ENCODE measurements at regions not wholly inside any gene's neighbourhood (a gene's known extent, or its start where the extent isn't known, plus 50 kb on each side); places are given as distances from the start of the nearest gene placed in this dataset.

- Histone ChIP-seq H3K79me1 (ENCODE audit: low read length) (no peaks in the 10 kb centered on the region), H2BK120ac (ENCODE audit: insufficient read depth, low read length, poor library complexity) (no peak overlapping the region), H2BK5ac (ENCODE audit: low read depth, low read length, poor library complexity) (no peak overlapping the region), H3K4me2 (ENCODE audit: low read length) (no peak overlapping the region), H2BK12ac (ENCODE audit: low read length) (no peak overlapping the region), H3K27ac (ENCODE audit: low read depth, low read length) (no peak overlapping the region), H3K4me3 (ENCODE audit: low read depth, low read length) (no peak overlapping the region), H3K23ac (ENCODE audit: low read length) (no peak overlapping the region), H3K79me2 (ENCODE audit: control insufficient read depth, insufficient read depth, low read length, poor library complexity) (no peaks in the 10 kb centered on the region), H3K9me3 (ENCODE audit: insufficient read depth, low read depth, low read length) (no peaks in the 10 kb centered on the region), H4K91ac (ENCODE audit: low read depth, low read length) (no peak overlapping the region), H4K8ac (ENCODE audit: low read depth, low read length) (no peak overlapping the region), H4K12ac (ENCODE audit: low read depth, low read length) (no peak overlapping the region), H2AFZ (ENCODE audit: insufficient read depth, low read length, poor library complexity) (no peak overlapping the region), H3K4ac (ENCODE audit: low read depth, low read length) (no peak overlapping the region), H3K27me3 (ENCODE audit: insufficient read depth, low read length) (no peaks in the 10 kb centered on the region), H3K9ac (ENCODE audit: low read length) (no peak overlapping the region), H2AK5ac (ENCODE audit: low read length) (no peak overlapping the region), H3K36me3 (ENCODE audit: control insufficient read depth in 1 of 2, insufficient read depth in 2 of 2, low read length in 2 of 2) (no peaks in the 10 kb centered on the region), H3K18ac (ENCODE audit: low read length) (no peak overlapping the region), H3K14ac (ENCODE audit: low read length) (no peak overlapping the region), H3K4me1 (ENCODE audit: control insufficient read depth in 1 of 2, insufficient read depth in 2 of 2, low read length in 2 of 2) (no peaks in the 10 kb centered on the region)
- no peak for DNase-seq
Observed at GRCh38 chr12:89172224-89172623, 180.1 kb downstream of the DUSP6 start.

DNA sequence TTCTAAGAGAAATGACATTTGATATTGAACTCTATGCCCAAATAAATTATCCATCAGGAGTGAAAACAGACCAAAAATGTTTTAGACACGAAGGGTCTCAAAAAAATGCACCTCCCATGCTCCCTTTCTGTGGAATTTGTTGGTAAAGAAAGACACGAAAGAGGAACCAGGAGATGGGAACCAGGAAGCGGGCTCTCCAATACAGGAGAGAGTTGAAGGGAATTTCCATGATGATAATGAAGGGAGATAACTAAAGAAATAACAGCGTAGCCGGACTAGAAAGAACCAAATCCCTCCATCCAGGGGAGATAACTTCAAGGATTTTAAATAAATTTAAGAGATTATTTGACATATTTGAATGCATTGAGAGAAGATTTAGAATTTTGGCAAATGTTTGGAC lies 183.0 kb downstream of the DUSP6 start:
- Histone ChIP-seq H3K4ac (ENCODE audit: low read depth, low read length) (no peak overlapping the region), H2AFZ (ENCODE audit: insufficient read depth, low read length, poor library complexity) (no peak overlapping the region), H2BK120ac (ENCODE audit: insufficient read depth, low read length, poor library complexity) (no peak overlapping the region), H3K79me2 (ENCODE audit: control insufficient read depth, insufficient read depth, low read length, poor library complexity) (no peaks in the 10 kb centered on the region), H3K14ac (ENCODE audit: low read length) (no peak overlapping the region), H4K12ac (ENCODE audit: low read depth, low read length) (no peak overlapping the region), H3K79me1 (ENCODE audit: low read length) (no peaks in the 10 kb centered on the region), H3K9me3 (ENCODE audit: insufficient read depth, low read depth, low read length) (no peaks in the 10 kb centered on the region), H3K36me3 (ENCODE audit: control insufficient read depth in 1 of 2, insufficient read depth in 2 of 2, low read length in 2 of 2) (no peaks in the 10 kb centered on the region), H3K4me3 (ENCODE audit: low read depth, low read length) (no peak overlapping the region), H2AK5ac (ENCODE audit: low read length) (no peak overlapping the region), H2BK5ac (ENCODE audit: low read depth, low read length, poor library complexity) (no peak overlapping the region), H3K4me1 (ENCODE audit: control insufficient read depth in 1 of 2, insufficient read depth in 2 of 2, low read length in 2 of 2) (no peaks in the 10 kb centered on the region), H3K9ac (ENCODE audit: low read length) (no peak overlapping the region), H3K4me2 (ENCODE audit: low read length) (no peak overlapping the region), H3K27me3 (ENCODE audit: insufficient read depth, low read length) (no peaks in the 10 kb centered on the region), H4K91ac (ENCODE audit: low read depth, low read length) (no peak overlapping the region), H2BK12ac (ENCODE audit: low read length) (no peak overlapping the region), H4K8ac (ENCODE audit: low read depth, low read length) (no peak overlapping the region), H3K27ac (ENCODE audit: low read depth, low read length) (no peak overlapping the region), H3K18ac (ENCODE audit: low read length) (no peak overlapping the region), H3K23ac (ENCODE audit: low read length) (no peak overlapping the region)
- no peak for DNase-seq
- WGBS (ENCODE audit: extremely low coverage, insufficient coverage, insufficient read length), result no CpG with 5 or more reads among the region's 5 CpGs

- Histone ChIP-seq H3K18ac (ENCODE audit: low read length) (no peak overlapping the region), H3K4me3 (ENCODE audit: low read depth, low read length) (no peak overlapping the region), H3K36me3 (ENCODE audit: control insufficient read depth in 1 of 2, insufficient read depth in 2 of 2, low read length in 2 of 2) (no peaks in the 10 kb centered on the region), H2AK5ac (ENCODE audit: low read length) (no peak overlapping the region), H3K14ac (ENCODE audit: low read length) (no peak overlapping the region), H2BK120ac (ENCODE audit: insufficient read depth, low read length, poor library complexity) (no peak overlapping the region), H4K91ac (ENCODE audit: low read depth, low read length) (no peak overlapping the region), H3K4me1 (ENCODE audit: control insufficient read depth in 1 of 2, insufficient read depth in 2 of 2, low read length in 2 of 2) (no peaks in the 10 kb centered on the region), H3K27ac (ENCODE audit: low read depth, low read length) (no peak overlapping the region), H4K12ac (ENCODE audit: low read depth, low read length) (no peak overlapping the region), H2BK12ac (ENCODE audit: low read length) (no peak overlapping the region), H3K79me1 (ENCODE audit: low read length) (no peaks in the 10 kb centered on the region), H4K8ac (ENCODE audit: low read depth, low read length) (no peak overlapping the region), H3K9me3 (ENCODE audit: insufficient read depth, low read depth, low read length) (no peaks in the 10 kb centered on the region), H2BK5ac (ENCODE audit: low read depth, low read length, poor library complexity) (no peak overlapping the region), H3K23ac (ENCODE audit: low read length) (no peak overlapping the region), H3K9ac (ENCODE audit: low read length) (no peak overlapping the region), H2AFZ (ENCODE audit: insufficient read depth, low read length, poor library complexity) (no peak overlapping the region), H3K4ac (ENCODE audit: low read depth, low read length) (no peak overlapping the region), H3K27me3 (ENCODE audit: insufficient read depth, low read length) (no peaks in the 10 kb centered on the region), H3K79me2 (ENCODE audit: control insufficient read depth, insufficient read depth, low read length, poor library complexity) (no peaks in the 10 kb centered on the region), H3K4me2 (ENCODE audit: low read length) (no peak overlapping the region)
- no CpG with 5 or more reads among the region's 3 CpGs for WGBS (ENCODE audit: extremely low coverage, insufficient coverage, insufficient read length)
- DNase-seq, result no peak
Observed at GRCh38 chr12:89167986-89168385, 184.3 kb downstream of the DUSP6 start.

- no peak overlapping the region for H3K9ac ChIP-seq (ENCODE audit: low read length)
- H2BK5ac ChIP-seq (ENCODE audit: low read depth, low read length, poor library complexity), result no peak overlapping the region
- no peak overlapping the region for H3K4me2 ChIP-seq (ENCODE audit: low read length)
- no peaks in the 10 kb centered on the region for H3K27me3 ChIP-seq (ENCODE audit: insufficient read depth, low read length)
- no peak overlapping the region for H2AFZ ChIP-seq (ENCODE audit: insufficient read depth, low read length, poor library complexity)
- H3K23ac ChIP-seq (ENCODE audit: low read length), result no peak overlapping the region
- no peak overlapping the region for H2BK120ac ChIP-seq (ENCODE audit: insufficient read depth, low read length, poor library complexity)
- no peak overlapping the region for H2AK5ac ChIP-seq (ENCODE audit: low read length)
- no peaks in the 10 kb centered on the region for H3K4me1 ChIP-seq (ENCODE audit: control insufficient read depth in 1 of 2, insufficient read depth in 2 of 2, low read length in 2 of 2)
- H3K27ac ChIP-seq (ENCODE audit: low read depth, low read length), result no peak overlapping the region
- H4K91ac ChIP-seq (ENCODE audit: low read depth, low read length), result no peak overlapping the region
- H2BK12ac ChIP-seq (ENCODE audit: low read length), result no peak overlapping the region
- H4K12ac ChIP-seq (ENCODE audit: low read depth, low read length), result no peak overlapping the region
- WGBS (ENCODE audit: extremely low coverage, insufficient coverage, insufficient read length), result no CpG with 5 or more reads among the region's 1 CpG
- no peak overlapping the region for H3K18ac ChIP-seq (ENCODE audit: low read length)
- DNase-seq, result peak in 1 of 2 donors; percentile 53
- no peaks in the 10 kb centered on the region for H3K79me1 ChIP-seq (ENCODE audit: low read length)
- no peak overlapping the region for H3K4me3 ChIP-seq (ENCODE audit: low read depth, low read length)
- H3K14ac ChIP-seq (ENCODE audit: low read length), result no peak overlapping the region
- no peak overlapping the region for H3K4ac ChIP-seq (ENCODE audit: low read depth, low read length)
- H3K9me3 ChIP-seq (ENCODE audit: insufficient read depth, low read depth, low read length), result no peaks in the 10 kb centered on the region
- H3K36me3 ChIP-seq (ENCODE audit: control insufficient read depth in 1 of 2, insufficient read depth in 2 of 2, low read length in 2 of 2), result no peaks in the 10 kb centered on the region
- no peak overlapping the region for H4K8ac ChIP-seq (ENCODE audit: low read depth, low read length)
- H3K79me2 ChIP-seq (ENCODE audit: control insufficient read depth, insufficient read depth, low read length, poor library complexity), result no peaks in the 10 kb centered on the region
Observed at GRCh38 chr12:89166525-89166934, 185.8 kb downstream of the DUSP6 start.

Measured in trophoblast cell (in vitro differentiated cells and primary cell).